Adrenal gland (tissue), 5 donors: ENCODE measurements at regions not wholly inside any gene's neighbourhood (a gene's known extent, or its start where the extent isn't known, plus 50 kb on each side); places are given as distances from the start of the nearest gene placed in this dataset.

Source experiments
- POLR2A ChIP-seq, 2 donors: fragments of 450-650 bp; IDR thresholded peaks; one replicate each; pipeline ENCODE4 v1.6.1; 2017; ENCODE audit warnings: antibody characterized with exemption in 2 of 2, mild to moderate bottlenecking in 2 of 2, moderate library complexity in 1 of 2
- TF ChIP-seq, protein P1 (sequence below), 6 experiments: fragments of 450-650 bp in 4 of 6; fragments of 200-600 bp in 2 of 6; sonication (generic) in 1 of 6; IDR thresholded peaks; 1 replicate in 5 of 6; 2 replicates in 1 of 6; pipeline versions ENCODE4 v1.5.1 to v1.8.0; 2016 to 2021; ENCODE audit warnings: antibody characterized with exemption in 6 of 6, mild to moderate bottlenecking in 2 of 6, moderate library complexity in 1 of 6
- donor health status: DM: no; HTN: no; CAD: no.

- TF ChIP-seq, protein P1, sequence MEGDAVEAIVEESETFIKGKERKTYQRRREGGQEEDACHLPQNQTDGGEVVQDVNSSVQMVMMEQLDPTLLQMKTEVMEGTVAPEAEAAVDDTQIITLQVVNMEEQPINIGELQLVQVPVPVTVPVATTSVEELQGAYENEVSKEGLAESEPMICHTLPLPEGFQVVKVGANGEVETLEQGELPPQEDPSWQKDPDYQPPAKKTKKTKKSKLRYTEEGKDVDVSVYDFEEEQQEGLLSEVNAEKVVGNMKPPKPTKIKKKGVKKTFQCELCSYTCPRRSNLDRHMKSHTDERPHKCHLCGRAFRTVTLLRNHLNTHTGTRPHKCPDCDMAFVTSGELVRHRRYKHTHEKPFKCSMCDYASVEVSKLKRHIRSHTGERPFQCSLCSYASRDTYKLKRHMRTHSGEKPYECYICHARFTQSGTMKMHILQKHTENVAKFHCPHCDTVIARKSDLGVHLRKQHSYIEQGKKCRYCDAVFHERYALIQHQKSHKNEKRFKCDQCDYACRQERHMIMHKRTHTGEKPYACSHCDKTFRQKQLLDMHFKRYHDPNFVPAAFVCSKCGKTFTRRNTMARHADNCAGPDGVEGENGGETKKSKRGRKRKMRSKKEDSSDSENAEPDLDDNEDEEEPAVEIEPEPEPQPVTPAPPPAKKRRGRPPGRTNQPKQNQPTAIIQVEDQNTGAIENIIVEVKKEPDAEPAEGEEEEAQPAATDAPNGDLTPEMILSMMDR (IDR thresholded peaks at IDR 0.05), result no peak
- TF ChIP-seq POLR2A (IDR thresholded peaks at IDR 0.05), result no peak
Observed at GRCh38 chr5:24222876-24223275, 421.9 kb downstream of the CDH10 start.
